ENCODE measurements at regions not wholly inside any gene's neighbourhood (a gene's known extent, or its start where the extent isn't known, plus 50 kb on each side); places are given as distances from the start of the nearest gene placed in this dataset.
"Not testable (repeated sequence)": the region's sequence is repeated elsewhere in the genome, so short reads cannot be mapped to it uniquely, and the experiment has no call there.

DNA sequence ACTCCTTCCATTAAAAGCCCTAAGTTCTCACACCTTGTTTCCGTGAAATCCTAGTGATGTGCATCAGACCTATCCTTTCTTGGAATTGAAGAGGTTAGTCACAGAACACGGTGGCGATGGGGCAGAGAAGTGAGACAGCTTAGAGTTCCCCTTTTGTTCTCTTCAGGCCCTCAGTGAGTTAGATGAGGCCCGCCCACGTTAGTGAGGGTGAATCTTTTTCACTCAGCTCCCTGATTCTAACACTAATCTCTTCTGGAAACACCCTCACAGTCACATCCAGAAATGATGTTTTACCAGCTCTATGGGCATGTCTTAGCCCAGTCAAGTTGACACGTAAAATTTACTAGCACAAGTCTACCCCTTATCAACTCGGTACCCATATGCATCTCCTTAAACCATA lies 172.7 kb upstream of the NOX3 start:
- DNase-seq, result no peak

DNA sequence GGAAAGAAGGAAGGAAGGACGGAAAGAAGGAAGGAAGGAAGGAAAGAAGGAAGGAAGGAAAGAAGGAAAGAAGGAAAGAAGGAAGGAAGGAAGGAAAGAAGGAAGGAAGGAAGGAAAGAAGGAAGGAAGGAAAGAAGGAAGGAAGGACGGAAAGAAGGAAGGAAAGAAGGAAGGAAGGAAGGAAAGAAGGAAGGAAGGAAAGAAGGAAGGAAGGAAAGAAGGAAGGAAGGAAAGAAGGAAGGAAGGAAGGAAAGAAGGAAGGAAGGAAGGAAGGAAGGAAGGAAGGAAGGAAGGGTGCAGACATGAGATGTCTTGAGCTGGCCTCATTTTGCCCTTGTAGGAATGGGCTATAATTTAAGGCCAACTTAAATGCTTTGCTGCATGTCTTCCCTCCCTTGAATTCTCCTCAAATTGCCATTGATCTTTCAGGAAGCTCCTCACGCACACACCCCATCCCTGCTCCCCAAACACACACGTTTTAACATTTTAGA lies 172.1 kb upstream of the NOX3 start:
- not testable (repeated sequence) for DNase-seq

GRCh38 chr6:155623450-155624178 lies 168.0 kb upstream of the NOX3 start:
- DNase-seq, result no peak

- no peak for DNase-seq
Measured at GRCh38 chr6:155614606-155615005, 159.0 kb upstream of the NOX3 start.

DNA sequence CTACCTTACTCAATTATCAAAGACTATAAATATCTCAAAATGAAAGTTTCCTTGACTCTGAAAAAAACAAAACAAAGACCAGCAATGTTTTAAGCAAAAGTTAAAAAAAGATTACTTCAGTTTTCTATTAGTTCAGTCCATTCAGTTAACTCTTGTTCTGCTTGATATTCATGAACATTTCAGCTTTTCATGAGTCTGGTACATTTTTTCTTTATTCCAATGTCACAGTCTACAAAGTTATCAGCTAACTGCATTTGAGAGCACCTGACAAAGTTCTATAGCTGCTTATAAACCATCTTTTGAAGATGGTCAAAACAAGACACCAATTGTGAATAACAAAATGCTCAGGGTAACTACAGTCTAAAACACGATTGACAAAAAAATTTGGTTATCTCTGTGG lies 156.1 kb upstream of the NOX3 start:
- DNase-seq, result no peak

DNA sequence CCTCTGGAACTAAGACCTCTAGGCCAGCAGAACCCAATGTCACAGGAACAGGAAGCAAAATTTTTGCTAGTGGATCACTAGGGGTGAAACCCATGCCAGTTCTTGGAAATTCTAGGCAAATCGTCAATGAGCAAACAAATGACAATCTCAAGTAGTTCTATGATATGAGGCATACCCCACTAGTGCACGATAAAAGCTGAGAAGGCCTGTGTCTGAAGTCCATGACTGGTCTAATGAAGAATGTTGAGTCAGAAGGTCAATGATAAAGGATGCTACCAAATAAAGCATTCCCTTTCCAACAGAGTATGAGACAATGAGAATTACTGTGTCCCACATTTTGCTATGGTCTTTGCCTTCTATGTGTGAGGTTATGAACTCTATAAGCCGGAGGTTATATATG lies 149.4 kb upstream of the NOX3 start:
- no peak for DNase-seq

- DNase-seq, result no peak
Measured at GRCh38 chr6:155599561-155599960, 143.9 kb upstream of the NOX3 start.

DNA sequence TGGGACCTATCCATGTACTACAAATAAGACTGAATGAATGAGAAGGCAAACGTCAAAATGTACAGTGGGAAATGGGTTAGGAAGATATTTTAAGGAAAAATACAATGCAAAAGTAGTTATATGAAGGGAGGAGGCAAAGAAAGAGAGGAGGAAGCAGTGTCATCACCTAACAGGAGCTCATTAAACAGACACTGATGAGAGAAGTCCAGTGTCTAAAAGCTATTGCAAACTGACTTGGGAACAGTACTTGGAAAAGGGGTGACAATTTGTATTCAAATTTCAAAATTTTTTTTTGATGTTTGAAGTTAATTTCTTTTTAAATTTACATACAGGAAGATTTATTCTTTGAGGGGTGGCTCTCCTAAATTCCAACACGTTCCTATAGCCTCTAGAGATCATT lies 143.5 kb upstream of the NOX3 start:
- no peak for DNase-seq

DNA sequence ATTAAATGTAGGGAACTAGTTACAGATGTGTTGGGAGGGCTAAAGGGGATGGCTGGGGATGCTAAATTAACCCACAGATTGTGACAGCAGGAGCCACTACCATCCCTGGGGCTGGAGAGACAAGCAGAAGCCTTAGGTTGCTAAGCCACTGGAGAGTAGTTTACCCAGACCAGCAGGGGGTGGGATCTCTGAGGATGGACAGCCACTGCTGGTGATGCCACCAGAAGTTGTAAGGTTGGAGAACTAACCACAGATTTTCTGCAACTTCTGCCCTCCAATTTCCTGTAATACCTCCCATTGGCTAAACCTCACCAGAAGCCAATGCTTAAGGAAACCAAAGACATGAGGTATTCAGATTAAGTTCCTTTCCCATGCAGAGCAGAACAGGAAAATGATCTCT lies 139.6 kb upstream of the NOX3 start:
- no peak for DNase-seq

DNA sequence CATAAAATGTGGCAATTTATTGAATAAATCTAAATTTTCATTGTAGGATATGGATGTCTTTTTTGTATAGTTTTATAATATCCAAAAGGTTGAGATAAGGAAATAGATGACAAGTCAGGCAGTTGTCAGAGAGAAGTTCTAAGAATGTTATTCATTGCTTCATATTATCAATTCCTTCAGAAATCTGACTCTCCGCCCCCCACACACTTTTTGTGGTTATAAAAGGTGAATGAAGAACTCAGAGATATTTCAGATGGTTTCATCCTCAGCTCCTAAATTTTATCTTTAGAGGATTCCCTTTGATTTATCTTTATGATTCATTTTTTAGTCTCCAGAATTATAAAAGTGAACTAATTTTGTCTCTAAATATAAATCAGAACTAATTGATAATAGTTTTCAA lies 136.1 kb upstream of the NOX3 start:
- DNase-seq, result no peak

- no peak for DNase-seq
Measured at GRCh38 chr6:155589190-155589589, 133.6 kb upstream of the NOX3 start.

DNA sequence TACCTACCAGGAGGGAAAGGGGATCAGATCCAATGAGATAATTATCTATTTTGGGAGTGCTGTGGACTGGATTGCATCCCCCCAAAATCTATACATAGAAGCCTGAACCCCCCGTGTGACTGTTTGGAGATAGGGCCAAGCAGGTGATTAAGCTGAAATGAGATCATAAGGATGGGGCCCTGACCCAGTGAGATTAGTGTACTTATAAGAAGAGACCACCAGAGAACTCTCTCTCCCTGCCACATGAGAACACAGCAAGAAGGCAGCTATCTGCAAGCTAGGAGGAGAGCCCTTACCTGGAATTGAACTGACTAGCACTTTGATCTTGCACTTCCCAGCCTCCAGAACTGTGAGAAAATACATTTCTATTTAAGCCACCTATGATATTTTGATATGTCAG lies 132.2 kb upstream of the NOX3 start:
- DNase-seq, result no peak

- DNase-seq, result no peak
Measured at GRCh38 chr6:155586090-155586489, 130.5 kb upstream of the NOX3 start.

DNA sequence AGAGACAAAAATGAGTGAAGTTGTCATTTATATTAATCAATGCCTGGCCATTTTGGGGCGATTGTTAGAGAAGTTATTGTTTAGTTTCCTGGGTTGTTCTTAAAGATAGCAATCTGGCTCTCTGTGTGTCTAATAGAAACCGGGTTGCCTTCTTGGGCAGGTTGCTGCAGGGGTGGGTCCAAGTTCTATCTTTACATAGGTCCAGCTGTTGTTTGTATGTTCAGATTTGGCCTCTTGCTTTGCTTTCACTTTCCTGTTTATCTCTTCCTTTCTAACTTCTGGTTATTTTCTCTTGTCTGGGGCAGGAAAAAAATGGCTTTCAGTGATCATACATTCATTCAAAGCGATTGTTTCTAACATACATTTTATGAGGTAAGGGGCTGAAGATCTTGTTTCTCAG lies 128.4 kb upstream of the NOX3 start:
- DNase-seq, result no peak

GRCh38 chr6:155582016-155582991 lies 126.7 kb upstream of the NOX3 start:
- DNase-seq, result no peak

GRCh38 chr6:155580904-155581303 lies 125.3 kb upstream of the NOX3 start:
- DNase-seq, result no peak

DNA sequence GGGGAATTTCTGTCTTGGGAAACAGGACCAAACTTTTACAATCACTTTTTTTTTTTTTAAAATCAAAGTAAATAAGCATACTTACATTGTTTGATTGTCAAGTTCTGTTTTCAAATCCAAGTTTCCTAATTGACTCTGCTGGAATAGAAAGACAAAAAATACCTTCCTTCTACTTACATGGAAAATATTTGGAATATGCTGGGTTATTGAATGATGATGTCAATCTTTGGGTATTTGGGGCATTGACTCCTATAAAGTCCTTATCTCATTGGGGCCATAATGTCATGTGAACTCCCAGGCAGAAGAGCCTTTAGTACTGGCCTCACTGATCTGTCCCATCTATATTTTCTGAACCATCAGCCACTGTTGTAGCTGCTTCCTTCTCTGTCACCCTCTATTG lies 122.6 kb upstream of the NOX3 start:
- no peak for DNase-seq

DNA sequence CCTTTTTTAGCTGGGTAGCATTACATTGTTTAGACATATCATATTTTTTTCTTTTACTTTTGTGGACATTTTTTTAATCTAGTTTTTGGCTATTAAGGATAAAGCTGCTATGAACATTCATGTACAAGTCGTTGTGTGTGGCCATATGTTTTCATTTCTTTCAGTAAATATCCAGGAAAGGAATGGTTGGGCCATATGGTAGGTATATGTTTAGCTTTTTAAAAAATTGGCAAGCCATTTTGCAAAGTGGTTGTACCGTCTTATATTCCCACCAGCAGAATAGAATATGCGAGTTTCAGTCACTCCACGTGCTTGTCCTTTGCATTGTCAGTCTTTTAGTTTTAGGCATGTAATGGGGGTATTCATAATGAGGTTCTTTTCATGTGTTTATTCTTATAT lies 106.3 kb upstream of the NOX3 start:
- peak; percentile 69 for DNase-seq

DNA sequence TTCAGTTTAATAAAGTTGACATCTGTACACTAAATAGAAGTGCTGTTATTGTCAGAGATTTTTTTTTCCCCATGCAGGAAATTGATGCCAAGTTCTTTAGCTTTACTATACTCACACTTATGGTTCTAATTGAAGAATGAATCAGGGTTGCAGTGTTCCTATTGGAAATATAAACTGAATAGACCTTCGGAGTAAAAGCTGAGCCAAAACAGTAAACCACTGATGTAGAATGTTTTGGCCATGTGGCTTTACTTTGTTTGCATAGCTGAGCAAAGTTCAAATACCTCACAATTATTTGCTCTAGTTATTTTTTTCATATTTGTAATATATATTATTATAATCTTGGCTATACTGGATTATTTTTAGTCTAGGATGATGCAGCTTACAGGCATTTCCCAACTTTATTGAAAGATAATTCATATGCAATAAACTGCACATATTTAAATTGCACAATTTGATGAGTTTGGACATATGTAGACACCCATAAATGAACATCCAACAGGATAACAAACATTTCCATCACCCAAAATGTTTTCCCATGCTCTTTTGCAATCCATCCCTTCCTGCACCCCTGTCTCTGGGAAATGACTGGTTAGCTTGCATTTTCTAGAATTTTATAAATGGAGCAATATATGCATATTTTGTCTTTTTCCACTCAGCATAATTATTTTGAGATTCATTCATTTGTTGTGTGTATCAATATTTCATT lies 105.8 kb upstream of the NOX3 start:
- DNase-seq, result peak; percentile 20

DNA sequence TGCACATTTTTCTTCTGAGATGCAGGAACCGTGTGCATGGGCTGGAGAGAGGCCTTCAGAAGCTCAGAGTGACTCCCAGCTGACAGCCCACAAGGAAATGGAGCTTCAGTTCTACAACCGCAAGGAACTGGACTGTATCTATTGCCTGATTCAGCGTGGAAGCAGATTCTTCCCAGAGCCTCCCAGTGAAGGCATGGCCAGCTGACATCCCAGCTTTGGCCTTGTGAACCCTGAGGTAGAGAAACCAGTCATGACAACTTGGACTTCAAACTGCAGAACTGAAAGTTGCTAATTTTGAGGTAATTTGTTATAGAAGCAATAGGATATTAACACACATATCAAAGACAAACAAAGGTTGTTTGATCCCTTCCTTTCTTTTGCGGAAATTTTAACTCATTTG lies 94.3 kb upstream of the NOX3 start:
- no peak for DNase-seq

DNA sequence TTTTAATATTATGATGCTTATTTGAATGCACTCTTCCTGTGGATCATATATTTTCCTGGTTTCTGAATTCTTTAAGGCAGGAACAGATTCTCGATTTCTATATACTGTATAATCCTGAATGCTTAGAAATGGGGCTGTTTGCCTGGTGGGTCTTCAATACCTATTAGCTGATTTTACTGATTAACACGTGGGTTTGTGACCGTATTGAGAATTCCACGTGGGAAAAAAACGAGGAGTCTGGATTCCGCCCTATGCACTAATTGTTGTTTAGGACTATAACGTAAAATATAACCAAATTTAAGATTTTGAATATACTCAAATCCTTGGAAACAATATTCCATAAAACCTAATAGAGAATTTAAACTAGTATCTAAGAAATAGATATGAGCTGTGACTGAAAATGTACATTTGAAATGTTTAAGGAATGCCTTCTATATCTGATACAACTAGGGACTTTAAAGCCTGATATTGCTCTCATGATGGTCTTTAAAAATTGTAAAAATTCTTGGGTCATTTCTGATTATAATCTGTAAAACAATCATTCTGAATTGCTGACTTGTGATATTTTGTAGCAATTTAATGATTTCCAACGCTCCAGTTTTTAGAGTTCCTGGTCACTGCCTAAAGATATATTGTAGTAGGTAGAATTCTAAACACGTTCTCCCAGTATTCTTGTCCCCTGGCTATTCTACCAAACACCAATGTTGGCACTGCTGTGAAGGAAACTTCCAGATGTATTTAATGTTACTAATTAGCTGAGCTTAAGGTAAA lies 93.6 kb upstream of the NOX3 start:
- no peak for DNase-seq

GRCh38 chr6:155548576-155548975 lies 92.9 kb upstream of the NOX3 start:
- DNase-seq, result no peak

GRCh38 chr6:155544677-155545076 lies 89.0 kb upstream of the NOX3 start:
- DNase-seq, result no peak

Data from NCI-H1694 (cell line).